Panc1 (cell line): ENCODE measurements at regions not wholly inside any gene's neighbourhood (a gene's known extent, or its start where the extent isn't known, plus 50 kb on each side); places are given as distances from the start of the nearest gene placed in this dataset.

Experiments
- ATAC-seq: fragments of 200-7000 bp; cut with Tn5 transposase; 2 replicates; pipeline ENCODE4 v1.9.1; 2020; ENCODE audit warnings: mild to moderate bottlenecking, moderate library complexity
- BruUV-seq: library from RNA; stranded (reverse); fragments of 400-500 nt; replicated peaks from 2 replicates; lab custom pipeline; 2021; lab: Mats Ljungman, UMichigan
- CTCF ChIA-PET: fragments of 300-600 bp; sonication (Branson Sonifier 250); formaldehyde crosslinking; loops from one replicate; lab custom pipeline; 2022; ENCODE audit warnings: antibody characterized with exemption; lab: Charles Lee
- POLR2A ChIA-PET: fragments of 300-600 bp; sonication (Branson Sonifier 250); formaldehyde crosslinking; loops from one replicate; lab custom pipeline; 2022; ENCODE audit warnings: antibody characterized with exemption; lab: Charles Lee
- DNase-seq: peaks from one replicate; pipeline ENCODE4 v3.0.0-alpha.2; 2010; ENCODE audit warnings: low read depth, low spot score
- H3K27ac ChIP-seq: 2 replicates; pipeline ENCODE4 v1.5.1; 2011; ENCODE audit warnings: mild to moderate bottlenecking, low read length, inconsistent platforms
- H3K27me3 ChIP-seq: fragments of 200-500 bp; sonication (Bioruptor generic); 2 replicates; pipeline ENCODE4 v1.6.0; 2014; ENCODE audit warnings: low read length, inconsistent platforms; ENCODE audit not compliant: control insufficient read depth, insufficient read depth
- H3K36me3 ChIP-seq: fragments of 200-500 bp; sonication (Bioruptor generic); 2 replicates; pipeline ENCODE4 v1.5.1; 2014; ENCODE audit warnings: inconsistent platforms, mild to moderate bottlenecking, low read length, moderate library complexity; ENCODE audit not compliant: control insufficient read depth, insufficient read depth
- H3K4me1 ChIP-seq: 2 replicates; pipeline ENCODE4 v1.5.1; 2011; ENCODE audit warnings: inconsistent platforms, mild to moderate bottlenecking, low read length, moderate library complexity; ENCODE audit not compliant: control insufficient read depth, insufficient read depth
- H3K4me3 ChIP-seq, 2 experiments: 2 replicates each; pipeline ENCODE4 v1.5.1; 2011 to 2012; ENCODE audit warnings: low read depth in 2 of 2, low read length in 2 of 2, mild to moderate bottlenecking in 2 of 2, inconsistent platforms in 1 of 2, moderate library complexity in 1 of 2
- H3K9me3 ChIP-seq: fragments of 200-500 bp; sonication (Bioruptor generic); 2 replicates; pipeline ENCODE4 v1.5.1; 2014; ENCODE audit warnings: low read depth, mild to moderate bottlenecking, inconsistent platforms, low read length, moderate library complexity; ENCODE audit not compliant: control insufficient read depth, insufficient read depth
- POLR2AphosphoS5 ChIP-seq: IDR thresholded peaks from 2 replicates; pipeline ENCODE4 v1.6.1; 2012; ENCODE audit warnings: mild to moderate bottlenecking, low read depth, low read length, moderate library complexity
- REST ChIP-seq, 2 experiments: IDR thresholded peaks; 2 replicates each; pipeline ENCODE4 v1.6.1; 2011 to 2012; ENCODE audit warnings: low read depth in 2 of 2, control low read depth in 1 of 2, low read length in 1 of 2, mild to moderate bottlenecking in 1 of 2, moderate library complexity in 1 of 2; ENCODE audit not compliant: insufficient read depth in 1 of 2
- SIN3A ChIP-seq: IDR thresholded peaks from 2 replicates; pipeline ENCODE4 v1.6.1; 2012; ENCODE audit warnings: low read depth, mild to moderate bottlenecking, low read length, moderate library complexity, borderline replicate concordance; ENCODE audit not compliant: insufficient read depth
- TCF7L2 ChIP-seq: IDR thresholded peaks from 2 replicates; pipeline ENCODE4 v1.6.1; 2011; ENCODE audit warnings: mild to moderate bottlenecking, low read depth, low read length, inconsistent platforms
- in situ Hi-C: cut with HindIII; loops from 2 replicates; pipeline ENCODE4 v1.10.0; 2016; ENCODE audit warnings: low sequenced_read_pairs, low pct_unique_long_range_greater_than_20kb
- intact Hi-C: fragments of 100-400 bp; cut with micrococcal nuclease; formaldehyde crosslinking; loops from one replicate; pipeline ENCODE4 v1.10.0; 2022; ENCODE audit not compliant: unreplicated experiment
- TF ChIP-seq, protein P1 (sequence below): fragments of 450-650 bp; IDR thresholded peaks from 2 replicates; pipeline ENCODE4 v1.5.1; 2017; ENCODE audit warnings: mild to moderate bottlenecking

DNA sequence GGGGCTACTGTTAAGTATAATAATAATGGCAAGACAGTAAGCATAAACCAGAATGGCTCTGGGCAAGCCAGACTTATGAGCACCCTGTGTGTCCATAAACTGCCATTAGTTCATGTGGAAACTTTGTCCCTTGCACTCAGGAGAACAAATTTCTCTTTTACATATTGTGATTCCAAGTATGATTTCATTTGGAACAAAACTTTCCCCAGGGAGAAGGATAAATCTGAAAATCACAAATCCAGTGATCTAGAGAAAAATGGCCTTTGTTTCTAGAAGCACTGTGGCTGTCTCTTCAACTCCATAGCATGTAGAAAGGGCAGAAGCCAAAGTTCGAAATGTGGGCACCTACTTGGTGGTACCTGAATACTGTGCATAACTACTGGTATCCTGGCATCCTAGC, 823.7 kb upstream of the SOX11 start:
- POLR2A ChIA-PET: no interaction called here
- no peak overlapping the region for H3K4me3 ChIP-seq
- intact Hi-C loops (no loop called here), in situ Hi-C loops (no loop called here)
- no peaks in the 10 kb centered on the region for H3K27me3 ChIP-seq
- ATAC-seq: no peak
- H3K27ac ChIP-seq: no peak overlapping the region
- no peaks in the 10 kb centered on the region for H3K36me3 ChIP-seq
- no TSS peak for BruUV-seq
- no peak for DNase-seq
- H3K4me1 ChIP-seq: no peaks in the 10 kb centered on the region
- CTCF ChIA-PET: no interaction called here
- no peaks in the 10 kb centered on the region for H3K9me3 ChIP-seq
- no peak for TF ChIP-seq REST (IDR thresholded peaks at IDR 0.05; ENCODE audit: insufficient read depth in 1 of 2, low read depth in 2 of 2, low read length in 1 of 2)
- TF ChIP-seq, protein P1, sequence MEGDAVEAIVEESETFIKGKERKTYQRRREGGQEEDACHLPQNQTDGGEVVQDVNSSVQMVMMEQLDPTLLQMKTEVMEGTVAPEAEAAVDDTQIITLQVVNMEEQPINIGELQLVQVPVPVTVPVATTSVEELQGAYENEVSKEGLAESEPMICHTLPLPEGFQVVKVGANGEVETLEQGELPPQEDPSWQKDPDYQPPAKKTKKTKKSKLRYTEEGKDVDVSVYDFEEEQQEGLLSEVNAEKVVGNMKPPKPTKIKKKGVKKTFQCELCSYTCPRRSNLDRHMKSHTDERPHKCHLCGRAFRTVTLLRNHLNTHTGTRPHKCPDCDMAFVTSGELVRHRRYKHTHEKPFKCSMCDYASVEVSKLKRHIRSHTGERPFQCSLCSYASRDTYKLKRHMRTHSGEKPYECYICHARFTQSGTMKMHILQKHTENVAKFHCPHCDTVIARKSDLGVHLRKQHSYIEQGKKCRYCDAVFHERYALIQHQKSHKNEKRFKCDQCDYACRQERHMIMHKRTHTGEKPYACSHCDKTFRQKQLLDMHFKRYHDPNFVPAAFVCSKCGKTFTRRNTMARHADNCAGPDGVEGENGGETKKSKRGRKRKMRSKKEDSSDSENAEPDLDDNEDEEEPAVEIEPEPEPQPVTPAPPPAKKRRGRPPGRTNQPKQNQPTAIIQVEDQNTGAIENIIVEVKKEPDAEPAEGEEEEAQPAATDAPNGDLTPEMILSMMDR: no peak
- TF ChIP-seq SIN3A: no peak
- no peak for TF ChIP-seq TCF7L2
- no peak for TF ChIP-seq POLR2AphosphoS5

GRCh38 chr2:4869154-4869553, 823.0 kb upstream of the SOX11 start:
- H3K4me3 ChIP-seq: no peak overlapping the region
- intact Hi-C loops: no loop called here
- POLR2A ChIA-PET: no interaction called here
- no peaks in the 10 kb centered on the region for H3K4me1 ChIP-seq
- CTCF ChIA-PET: no interaction called here
- H3K27ac ChIP-seq: no peak overlapping the region
- no peaks in the 10 kb centered on the region for H3K36me3 ChIP-seq
- TF ChIP-seq REST (IDR thresholded peaks at IDR 0.05; ENCODE audit: insufficient read depth in 1 of 2, low read depth in 2 of 2, low read length in 1 of 2) (no peak), SIN3A (no peak), POLR2AphosphoS5 (no peak), TCF7L2 (no peak)
- TF ChIP-seq, protein P1: no peak
- H3K9me3 ChIP-seq: no peaks in the 10 kb centered on the region
- DNase-seq (no peak), ATAC-seq (no peak)
- no TSS peak for BruUV-seq
- no peaks in the 10 kb centered on the region for H3K27me3 ChIP-seq
- in situ Hi-C loops: no loop called here
